ENCODE measurements at regions not wholly inside any gene's neighbourhood (a gene's known extent, or its start where the extent isn't known, plus 50 kb on each side); places are given as distances from the start of the nearest gene placed in this dataset.

GRCh38 chr4:26132858-26133257 lies 188.0 kb upstream of the RBPJ start:
- no peak overlapping the region for H3K9ac ChIP-seq (ENCODE audit: low read length)
- no CpG with 5 or more reads among the region's 6 CpGs for WGBS (ENCODE audit: extremely low coverage, insufficient coverage, insufficient read length)
- peak in 1 of 2 donors; percentile 56 for DNase-seq

GRCh38 chr4:26133840-26134239 lies 187.0 kb upstream of the RBPJ start:
- Histone ChIP-seq H3K27ac (ENCODE audit: low read depth, low read length) (no peak overlapping the region), H3K4ac (ENCODE audit: low read depth, low read length) (no peak overlapping the region), H3K36me3 (ENCODE audit: control insufficient read depth in 1 of 2, insufficient read depth in 2 of 2, low read length in 2 of 2) (no peaks in the 10 kb centered on the region), H3K9ac (ENCODE audit: low read length) (no peak overlapping the region), H3K14ac (ENCODE audit: low read length) (no peak overlapping the region), H2AFZ (ENCODE audit: insufficient read depth, low read length, poor library complexity) (no peak overlapping the region), H3K9me3 (ENCODE audit: insufficient read depth, low read depth, low read length) (no peaks in the 10 kb centered on the region), H2BK12ac (ENCODE audit: low read length) (no peak overlapping the region), H3K79me1 (ENCODE audit: low read length) (no peaks in the 10 kb centered on the region), H2BK5ac (ENCODE audit: low read depth, low read length, poor library complexity) (no peak overlapping the region), H3K4me3 (ENCODE audit: low read depth, low read length) (no peak overlapping the region), H4K12ac (ENCODE audit: low read depth, low read length) (no peak overlapping the region), H3K4me2 (ENCODE audit: low read length) (no peak overlapping the region), H3K79me2 (ENCODE audit: control insufficient read depth, insufficient read depth, low read length, poor library complexity) (no peaks in the 10 kb centered on the region), H3K23ac (ENCODE audit: low read length) (no peak overlapping the region), H2AK5ac (ENCODE audit: low read length) (no peak overlapping the region), H3K27me3 (ENCODE audit: insufficient read depth, low read length) (no peaks in the 10 kb centered on the region), H3K4me1 (ENCODE audit: control insufficient read depth in 1 of 2, insufficient read depth in 2 of 2, low read length in 2 of 2) (no peaks in the 10 kb centered on the region), H4K91ac (ENCODE audit: low read depth, low read length) (no peak overlapping the region), H2BK120ac (ENCODE audit: insufficient read depth, low read length, poor library complexity) (no peak overlapping the region), H3K18ac (ENCODE audit: low read length) (no peak overlapping the region), H4K8ac (ENCODE audit: low read depth, low read length) (no peak overlapping the region)
- DNase-seq: no peak
- no CpG with 5 or more reads among the region's 2 CpGs for WGBS (ENCODE audit: extremely low coverage, insufficient coverage, insufficient read length)

More at GRCh38 chr4:26132858-26133257, 188.0 kb upstream of the RBPJ start:
- Histone ChIP-seq H2BK120ac (ENCODE audit: insufficient read depth, low read length, poor library complexity) (no peak overlapping the region), H3K4me1 (ENCODE audit: control insufficient read depth in 1 of 2, insufficient read depth in 2 of 2, low read length in 2 of 2) (no peaks in the 10 kb centered on the region), H3K79me2 (ENCODE audit: control insufficient read depth, insufficient read depth, low read length, poor library complexity) (no peaks in the 10 kb centered on the region), H3K4me2 (ENCODE audit: low read length) (no peak overlapping the region), H2BK12ac (ENCODE audit: low read length) (no peak overlapping the region), H3K9me3 (ENCODE audit: insufficient read depth, low read depth, low read length) (no peaks in the 10 kb centered on the region), H3K4ac (ENCODE audit: low read depth, low read length) (no peak overlapping the region), H3K36me3 (ENCODE audit: control insufficient read depth in 1 of 2, insufficient read depth in 2 of 2, low read length in 2 of 2) (no peaks in the 10 kb centered on the region), H2AFZ (ENCODE audit: insufficient read depth, low read length, poor library complexity) (no peak overlapping the region), H3K4me3 (ENCODE audit: low read depth, low read length) (no peak overlapping the region), H3K14ac (ENCODE audit: low read length) (no peak overlapping the region), H3K23ac (ENCODE audit: low read length) (no peak overlapping the region), H4K12ac (ENCODE audit: low read depth, low read length) (no peak overlapping the region), H2BK5ac (ENCODE audit: low read depth, low read length, poor library complexity) (no peak overlapping the region), H3K27ac (ENCODE audit: low read depth, low read length) (no peak overlapping the region), H2AK5ac (ENCODE audit: low read length) (no peak overlapping the region), H4K91ac (ENCODE audit: low read depth, low read length) (no peak overlapping the region), H4K8ac (ENCODE audit: low read depth, low read length) (no peak overlapping the region), H3K18ac (ENCODE audit: low read length) (no peak overlapping the region), H3K27me3 (ENCODE audit: insufficient read depth, low read length) (no peaks in the 10 kb centered on the region), H3K79me1 (ENCODE audit: low read length) (no peaks in the 10 kb centered on the region)

- Histone ChIP-seq H4K12ac (ENCODE audit: low read depth, low read length) (no peak overlapping the region), H3K9me3 (ENCODE audit: insufficient read depth, low read depth, low read length) (no peaks in the 10 kb centered on the region), H3K4me2 (ENCODE audit: low read length) (no peak overlapping the region), H3K9ac (ENCODE audit: low read length) (no peak overlapping the region), H3K36me3 (ENCODE audit: control insufficient read depth in 1 of 2, insufficient read depth in 2 of 2, low read length in 2 of 2) (no peaks in the 10 kb centered on the region), H2AFZ (ENCODE audit: insufficient read depth, low read length, poor library complexity) (no peak overlapping the region), H2AK5ac (ENCODE audit: low read length) (no peak overlapping the region), H3K4ac (ENCODE audit: low read depth, low read length) (no peak overlapping the region), H3K79me2 (ENCODE audit: control insufficient read depth, insufficient read depth, low read length, poor library complexity) (no peaks in the 10 kb centered on the region), H3K27me3 (ENCODE audit: insufficient read depth, low read length) (no peaks in the 10 kb centered on the region), H3K14ac (ENCODE audit: low read length) (no peak overlapping the region), H4K8ac (ENCODE audit: low read depth, low read length) (no peak overlapping the region), H2BK120ac (ENCODE audit: insufficient read depth, low read length, poor library complexity) (no peak overlapping the region), H4K91ac (ENCODE audit: low read depth, low read length) (no peak overlapping the region), H3K18ac (ENCODE audit: low read length) (no peak overlapping the region), H3K4me3 (ENCODE audit: low read depth, low read length) (no peak overlapping the region), H2BK5ac (ENCODE audit: low read depth, low read length, poor library complexity) (no peak overlapping the region), H2BK12ac (ENCODE audit: low read length) (no peak overlapping the region), H3K27ac (ENCODE audit: low read depth, low read length) (no peak overlapping the region), H3K23ac (ENCODE audit: low read length) (no peak overlapping the region), H3K4me1 (ENCODE audit: control insufficient read depth in 1 of 2, insufficient read depth in 2 of 2, low read length in 2 of 2) (no peaks in the 10 kb centered on the region), H3K79me1 (ENCODE audit: low read length) (no peaks in the 10 kb centered on the region)
- WGBS (ENCODE audit: extremely low coverage, insufficient coverage, insufficient read length): no CpG with 5 or more reads among the region's 4 CpGs
- DNase-seq: no peak
Measured at GRCh38 chr4:26135331-26135730, 185.5 kb upstream of the RBPJ start.

- Histone ChIP-seq H4K91ac (ENCODE audit: low read depth, low read length) (no peak overlapping the region), H3K9ac (ENCODE audit: low read length) (no peak overlapping the region), H4K8ac (ENCODE audit: low read depth, low read length) (no peak overlapping the region), H3K27ac (ENCODE audit: low read depth, low read length) (no peak overlapping the region), H3K18ac (ENCODE audit: low read length) (no peak overlapping the region), H3K23ac (ENCODE audit: low read length) (no peak overlapping the region), H2BK5ac (ENCODE audit: low read depth, low read length, poor library complexity) (no peak overlapping the region), H3K4ac (ENCODE audit: low read depth, low read length) (no peak overlapping the region), H3K14ac (ENCODE audit: low read length) (no peak overlapping the region), H3K9me3 (ENCODE audit: insufficient read depth, low read depth, low read length) (no peaks in the 10 kb centered on the region), H2BK12ac (ENCODE audit: low read length) (no peak overlapping the region), H3K79me1 (ENCODE audit: low read length) (no peaks in the 10 kb centered on the region), H3K4me1 (ENCODE audit: control insufficient read depth in 1 of 2, insufficient read depth in 2 of 2, low read length in 2 of 2) (peaks cover 0 to 5% of the 10 kb centered on the region in 2 experiments), H2AFZ (ENCODE audit: insufficient read depth, low read length, poor library complexity) (no peak overlapping the region), H2AK5ac (ENCODE audit: low read length) (no peak overlapping the region), H2BK120ac (ENCODE audit: insufficient read depth, low read length, poor library complexity) (no peak overlapping the region), H3K36me3 (ENCODE audit: control insufficient read depth in 1 of 2, insufficient read depth in 2 of 2, low read length in 2 of 2) (no peaks in the 10 kb centered on the region), H4K12ac (ENCODE audit: low read depth, low read length) (no peak overlapping the region), H3K4me2 (ENCODE audit: low read length) (no peak overlapping the region), H3K27me3 (ENCODE audit: insufficient read depth, low read length) (no peaks in the 10 kb centered on the region), H3K79me2 (ENCODE audit: control insufficient read depth, insufficient read depth, low read length, poor library complexity) (no peaks in the 10 kb centered on the region), H3K4me3 (ENCODE audit: low read depth, low read length) (no peak overlapping the region)
- DNase-seq: no peak
- WGBS (ENCODE audit: extremely low coverage, insufficient coverage, insufficient read length): no CpG with 5 or more reads among the region's 2 CpGs
Measured at GRCh38 chr4:26136615-26137014, 184.2 kb upstream of the RBPJ start.
